GM12873 (cell line): ENCODE measurements at regions not wholly inside any gene's neighbourhood (a gene's known extent, or its start where the extent isn't known, plus 50 kb on each side); places are given as distances from the start of the nearest gene placed in this dataset.

ENCODE experiments used
- TF ChIP-seq, protein P1 (sequence below): IDR thresholded peaks from 2 replicates; pipeline ENCODE4 v1.5.1; 2012; ENCODE audit warnings: low read depth, mild to moderate bottlenecking, moderate library complexity, low read length, control low read depth; ENCODE audit not compliant: insufficient read depth; ENCODE audit errors: missing control alignments

- TF ChIP-seq, protein P1, sequence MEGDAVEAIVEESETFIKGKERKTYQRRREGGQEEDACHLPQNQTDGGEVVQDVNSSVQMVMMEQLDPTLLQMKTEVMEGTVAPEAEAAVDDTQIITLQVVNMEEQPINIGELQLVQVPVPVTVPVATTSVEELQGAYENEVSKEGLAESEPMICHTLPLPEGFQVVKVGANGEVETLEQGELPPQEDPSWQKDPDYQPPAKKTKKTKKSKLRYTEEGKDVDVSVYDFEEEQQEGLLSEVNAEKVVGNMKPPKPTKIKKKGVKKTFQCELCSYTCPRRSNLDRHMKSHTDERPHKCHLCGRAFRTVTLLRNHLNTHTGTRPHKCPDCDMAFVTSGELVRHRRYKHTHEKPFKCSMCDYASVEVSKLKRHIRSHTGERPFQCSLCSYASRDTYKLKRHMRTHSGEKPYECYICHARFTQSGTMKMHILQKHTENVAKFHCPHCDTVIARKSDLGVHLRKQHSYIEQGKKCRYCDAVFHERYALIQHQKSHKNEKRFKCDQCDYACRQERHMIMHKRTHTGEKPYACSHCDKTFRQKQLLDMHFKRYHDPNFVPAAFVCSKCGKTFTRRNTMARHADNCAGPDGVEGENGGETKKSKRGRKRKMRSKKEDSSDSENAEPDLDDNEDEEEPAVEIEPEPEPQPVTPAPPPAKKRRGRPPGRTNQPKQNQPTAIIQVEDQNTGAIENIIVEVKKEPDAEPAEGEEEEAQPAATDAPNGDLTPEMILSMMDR: no peak
These were observed 330.4 kb downstream of the GBA3 start for GRCh38 chr4:23023121-23023520.

DNA sequence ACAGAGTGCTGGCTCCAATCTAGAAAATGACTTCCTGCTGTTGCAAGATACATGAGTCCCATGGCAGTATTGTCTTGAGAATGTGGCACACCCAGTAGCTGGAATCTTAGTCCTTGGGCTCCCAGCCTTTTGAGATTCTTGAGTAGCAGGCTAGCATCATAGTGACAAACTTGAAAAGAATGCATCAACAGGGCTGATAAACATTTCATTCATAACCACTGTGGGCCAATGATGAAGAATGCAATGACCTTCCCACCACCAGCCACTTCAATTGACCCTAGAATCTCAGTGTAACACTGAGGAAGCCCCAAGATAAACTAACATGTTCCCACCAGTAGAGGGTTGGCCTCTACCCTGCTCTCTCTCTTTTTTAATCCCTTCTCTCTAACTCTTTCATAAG lies 329.3 kb downstream of the GBA3 start:
- TF ChIP-seq, protein P1: no peak

DNA sequence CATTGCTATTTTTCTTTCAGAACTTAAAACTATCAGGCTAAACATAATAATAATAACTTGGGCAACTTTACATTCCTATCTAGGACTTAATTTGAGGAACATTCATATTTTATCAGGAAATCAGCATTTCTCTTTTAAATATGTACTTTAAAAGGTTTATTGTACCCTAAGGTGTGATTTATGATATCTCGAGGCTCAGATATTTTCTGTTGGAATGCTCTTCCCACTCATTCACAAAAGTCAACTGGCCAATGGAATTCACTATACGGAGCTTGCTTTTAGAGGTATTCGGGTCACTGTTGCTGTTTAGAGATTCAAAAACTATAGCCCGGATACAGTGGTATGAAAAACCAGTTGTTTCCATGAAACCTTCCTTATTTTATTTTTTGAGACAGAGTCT lies 328.3 kb downstream of the GBA3 start:
- TF ChIP-seq, protein P1: no peak

GRCh38 chr4:23016981-23017380 lies 324.2 kb downstream of the GBA3 start:
- TF ChIP-seq, protein P1: no peak

DNA sequence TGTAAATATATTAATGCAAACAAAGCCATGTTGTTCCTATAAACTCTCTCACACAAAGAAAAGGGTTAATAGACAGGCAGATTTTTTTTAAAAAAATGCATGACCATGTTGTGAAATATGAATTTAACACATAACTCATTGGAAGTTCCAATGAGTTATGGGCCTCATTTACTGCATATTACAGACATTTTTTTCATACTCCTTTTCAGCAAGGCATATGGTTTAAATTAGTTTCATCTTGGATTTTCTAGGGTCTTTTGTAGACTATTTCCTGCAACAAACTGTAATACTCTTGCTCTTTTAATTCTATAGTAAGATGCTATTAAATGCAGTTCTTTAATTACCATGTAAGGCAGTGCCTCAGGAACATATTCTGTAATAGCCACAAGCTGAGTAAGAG lies 323.1 kb downstream of the GBA3 start:
- TF ChIP-seq, protein P1: no peak

DNA sequence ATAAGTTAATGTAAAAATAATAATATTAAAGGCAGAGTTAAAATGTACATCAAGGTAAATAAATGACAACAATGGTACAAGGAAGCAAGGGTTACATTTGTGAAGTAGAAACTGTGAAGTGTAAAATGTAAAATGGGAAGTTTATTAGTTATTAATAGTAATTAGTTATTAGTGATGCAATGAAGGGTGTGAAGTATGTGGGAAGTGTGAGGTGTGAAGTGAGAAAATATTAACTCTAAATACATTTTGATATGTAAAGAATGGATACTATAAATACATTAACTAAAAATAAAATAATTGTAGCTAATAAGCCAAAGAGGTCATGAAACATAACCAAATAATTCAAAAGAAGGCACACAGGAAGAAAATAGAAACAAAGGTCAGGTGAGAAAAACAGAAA lies 316.4 kb downstream of the GBA3 start:
- TF ChIP-seq, protein P1: no peak

- TF ChIP-seq, protein P1: no peak
These were observed 314.0 kb downstream of the GBA3 start for GRCh38 chr4:23006756-23007155.
